IMR-90 (cell line): ENCODE measurements at regions not wholly inside any gene's neighbourhood (a gene's known extent, or its start where the extent isn't known, plus 50 kb on each side); places are given as distances from the start of the nearest gene placed in this dataset.

ENCODE experiments used
- ATAC-seq: fragments of 200-7000 bp; cut with Tn5 transposase; 2 replicates; pipeline ENCODE4 v1.9.1; 2020; ENCODE audit warnings: low read depth, mild to moderate bottlenecking, moderate library complexity
- BruUV-seq: library from RNA; stranded (reverse); fragments of 400-500 nt; replicated peaks from 2 replicates; lab custom pipeline; 2021; lab: Mats Ljungman, UMichigan
- CTCF ChIA-PET: fragments of 300-600 bp; formaldehyde crosslinking; extraction: SDS; loops from one replicate; lab custom pipeline; 2021; ENCODE audit warnings: antibody characterized with exemption; lab: Yijun Ruan, JAX
- POLR2A ChIA-PET: fragments of 300-600 bp; sonication (Branson Sonifier 250); formaldehyde crosslinking; loops from one replicate; lab custom pipeline; 2022; ENCODE audit warnings: antibody characterized with exemption; ENCODE audit not compliant: unreplicated experiment; lab: Charles Lee
- DNase-seq: peaks from one replicate; pipeline ENCODE4 v3.0.0; 2013
- H2AFZ ChIP-seq: replicated peaks from 2 replicates; pipeline ENCODE3; 2013; ENCODE audit warnings: low read length, mild to moderate bottlenecking; ENCODE audit not compliant: poor library complexity
- H2AK5ac ChIP-seq: 2 replicates; pipeline ENCODE4 v1.6.1; 2013; ENCODE audit warnings: low read depth, low read length, inconsistent platforms
- H2AK9ac ChIP-seq: replicated peaks from 2 replicates; pipeline ENCODE3; 2013; ENCODE audit warnings: mild to moderate bottlenecking, low read depth, low read length, moderate library complexity; ENCODE audit not compliant: poor library complexity
- H2BK120ac ChIP-seq: 2 replicates; pipeline ENCODE4 v1.6.1; 2013; ENCODE audit warnings: low read depth, low read length, inconsistent platforms
- H2BK15ac ChIP-seq: 3 replicates; pipeline ENCODE4 v1.6.1; 2013; ENCODE audit warnings: low read depth, low read length, inconsistent platforms
- H2BK20ac ChIP-seq: 2 replicates; pipeline ENCODE4 v1.6.1; 2013; ENCODE audit warnings: low read depth, mild to moderate bottlenecking, inconsistent platforms, low read length, moderate library complexity
- H2BK5ac ChIP-seq: 2 replicates; pipeline ENCODE4 v1.6.1; 2013; ENCODE audit warnings: mild to moderate bottlenecking, low read depth, low read length, inconsistent platforms; ENCODE audit not compliant: poor library complexity, severe bottlenecking
- H3K14ac ChIP-seq: replicated peaks from 2 replicates; pipeline ENCODE4 v1.6.1; 2013; ENCODE audit warnings: low read depth, low read length, inconsistent platforms
- H3K18ac ChIP-seq: 2 replicates; pipeline ENCODE4 v1.6.1; 2013; ENCODE audit warnings: low read depth, low read length, control low read depth
- H3K23ac ChIP-seq: 2 replicates; pipeline ENCODE4 v1.6.1; 2013; ENCODE audit warnings: low read depth, low read length, inconsistent platforms
- H3K27ac ChIP-seq: 2 replicates; pipeline ENCODE4 v1.5.1; 2013; ENCODE audit warnings: mild to moderate bottlenecking, control low read depth, low read length; ENCODE audit not compliant: insufficient read depth
- H3K27me3 ChIP-seq: 2 replicates; pipeline ENCODE4 v1.6.1; 2013; ENCODE audit warnings: low read length; ENCODE audit not compliant: control insufficient read depth, insufficient read depth
- H3K36me3 ChIP-seq: 2 replicates; pipeline ENCODE4 v1.6.1; 2013; ENCODE audit warnings: low read length, mixed read lengths; ENCODE audit not compliant: control insufficient read depth, insufficient read depth
- H3K4ac ChIP-seq: 2 replicates; pipeline ENCODE4 v1.6.1; 2013; ENCODE audit warnings: low read depth, low read length, inconsistent platforms
- H3K4me1 ChIP-seq: 2 replicates; pipeline ENCODE4 v1.6.1; 2013; ENCODE audit warnings: low read length, mixed read lengths; ENCODE audit not compliant: control insufficient read depth, insufficient read depth
- H3K4me2 ChIP-seq: 2 replicates; pipeline ENCODE4 v1.6.1; 2013; ENCODE audit warnings: low read depth, mild to moderate bottlenecking, control low read depth, low read length, moderate library complexity
- H3K4me3 ChIP-seq: 2 replicates; pipeline ENCODE4 v1.5.1; 2013; ENCODE audit warnings: low read depth, mild to moderate bottlenecking, control low read depth, low read length, moderate library complexity; ENCODE audit not compliant: insufficient read depth
- H3K56ac ChIP-seq: 2 replicates; pipeline ENCODE4 v1.6.1; 2013; ENCODE audit warnings: low read length, inconsistent platforms; ENCODE audit not compliant: insufficient read depth; ENCODE audit errors: extremely low read depth
- H3K79me1 ChIP-seq, 2 experiments: 2 replicates each; pipeline ENCODE4 v1.6.1; 2013; ENCODE audit warnings: low read length in 2 of 2, inconsistent platforms in 1 of 2, low read depth in 1 of 2
- H3K9ac ChIP-seq: 2 replicates; pipeline ENCODE4 v1.6.1; 2013; ENCODE audit warnings: low read depth, low read length, control low read depth
- H3K9me1 ChIP-seq: 2 replicates; pipeline ENCODE4 v1.6.1; 2013; ENCODE audit warnings: low read length, inconsistent platforms; ENCODE audit not compliant: insufficient read depth
- H3K9me3 ChIP-seq: 2 replicates; pipeline ENCODE4 v1.6.1; 2013; ENCODE audit warnings: low read length; ENCODE audit not compliant: control insufficient read depth, insufficient read depth
- H4K20me1 ChIP-seq: 2 replicates; pipeline ENCODE4 v1.6.1; 2013; ENCODE audit warnings: low read length, inconsistent platforms; ENCODE audit not compliant: insufficient read depth
- H4K5ac ChIP-seq: 2 replicates; pipeline ENCODE4 v1.6.1; 2013; ENCODE audit warnings: mild to moderate bottlenecking, low read depth, low read length, control low read depth
- H4K8ac ChIP-seq, 2 experiments: 2 replicates each; pipeline ENCODE4 v1.6.1; 2013; ENCODE audit warnings: low read depth in 2 of 2, low read length in 2 of 2, control low read depth in 1 of 2, inconsistent platforms in 1 of 2
- H4K91ac ChIP-seq: 2 replicates; pipeline ENCODE4 v1.6.1; 2013; ENCODE audit warnings: low read depth, low read length, inconsistent platforms; ENCODE audit not compliant: insufficient read depth
- CEBPB ChIP-seq: IDR thresholded peaks from 2 replicates; pipeline ENCODE4 v1.6.1; 2012; ENCODE audit warnings: low read depth, low read length, improper control_type of control experiment
- FOS ChIP-seq: fragments of 150-350 bp; IDR thresholded peaks from 2 replicates; pipeline ENCODE4 v1.6.1; 2016; ENCODE audit warnings: low read depth, low read length
- WGBS, 2 experiments: methylation state at CpG; one replicate each; pipeline versions ENCODE4 v1.1.5 to v1.1.7; 2013; ENCODE audit warnings: missing lambda C conversion rate in 2 of 2; ENCODE audit not compliant: insufficient read length in 1 of 2; ENCODE audit errors: extremely low coverage in 2 of 2; 5-methylcytosine and 5-hydroxymethylcytosine counted together
- dilution Hi-C: fragments of 300-500 bp; cut with HindIII; formaldehyde crosslinking; loops from one replicate; pipeline ENCODE4 v1.14.3; 2018; ENCODE audit warnings: low sequenced_read_pairs; ENCODE audit not compliant: unreplicated experiment
- in situ Hi-C: fragments of 300-500 bp; cut with MboI; formaldehyde crosslinking; loops from 3 replicates; pipeline ENCODE4 v1.14.3; 2019; ENCODE audit warnings: low sequenced_read_pairs, inconsistent platforms, mixed read lengths
- intact Hi-C: fragments of 100-400 bp; cut with micrococcal nuclease; formaldehyde crosslinking; loops from 2 replicates; pipeline ENCODE4 v1.10.0; 2022

DNA sequence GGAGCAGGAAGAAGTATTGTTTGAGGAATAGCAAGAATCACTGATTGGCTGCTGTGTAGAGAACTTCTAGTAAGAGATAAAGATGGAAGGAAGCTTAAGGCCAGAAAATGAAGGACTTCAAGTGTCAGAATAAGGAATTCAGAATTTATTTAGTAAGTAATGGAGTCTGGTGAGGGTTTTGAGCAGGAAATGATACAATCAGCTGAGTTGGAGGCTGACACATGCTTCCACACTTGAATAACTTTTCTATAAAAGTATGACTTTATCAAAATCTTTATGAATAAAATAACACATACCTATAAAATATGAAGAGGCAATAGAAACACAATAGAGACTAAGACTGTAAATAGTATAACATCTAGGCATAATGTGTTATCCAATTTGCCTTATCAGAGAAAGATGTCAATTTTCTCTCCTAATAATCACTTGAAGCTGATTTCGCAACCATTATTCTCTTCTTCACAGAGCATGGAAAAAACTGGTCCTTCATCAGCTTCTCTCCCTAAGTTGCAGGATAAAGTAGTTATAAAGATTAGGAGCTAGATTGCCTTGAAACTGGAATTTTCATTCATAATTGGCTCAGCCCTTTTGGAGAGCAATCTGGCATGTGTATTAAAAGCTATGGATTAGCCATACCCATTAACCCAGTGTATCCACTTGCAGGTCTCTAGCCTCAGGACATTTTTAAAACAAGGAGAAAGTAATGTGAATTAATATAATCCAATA lies 143.4 kb downstream of the ZNF608 start:
- dilution Hi-C loops = no loop called here
- no peak for DNase-seq

More for the DNA sequence above, 143.4 kb downstream of the ZNF608 start:
- Histone ChIP-seq H4K91ac (no peak overlapping the region), H4K5ac (no peak overlapping the region), H3K56ac (no peak overlapping the region), H4K8ac (no peak overlapping the region), H3K9me3 (no peaks in the 10 kb centered on the region), H2AK9ac (no peak overlapping the region), H4K20me1 (no peaks in the 10 kb centered on the region), H3K18ac (no peak overlapping the region), H3K4ac (no peak overlapping the region), H2BK20ac (no peak overlapping the region), H2BK5ac (no peak overlapping the region), H3K36me3 (no peaks in the 10 kb centered on the region), H3K4me3 (no peak overlapping the region), H3K23ac (no peak overlapping the region), H3K9me1 (no peaks in the 10 kb centered on the region), H2BK15ac (no peak overlapping the region), H3K79me1 (no peaks in the 10 kb centered on the region), H3K14ac (no peak overlapping the region), H3K9ac (no peak overlapping the region), H3K4me1 (peaks cover 6% of the 10 kb centered on the region; the same call in 1 of the 2 replicates), H2AK5ac (no peak overlapping the region), H2AFZ (no peak overlapping the region), H3K27ac (no peak overlapping the region), H3K4me2 (no peak overlapping the region), H2BK120ac (no peak overlapping the region), H3K27me3 (peaks cover 4% of the 10 kb centered on the region; the same call in 1 of the 2 replicates)
- BruUV-seq = no TSS peak
- TF ChIP-seq CEBPB (peak; percentile 90), FOS (no peak)
- ChIA-PET CTCF (interaction anchor here (1.2 kb wide), 1 partner anchor 58 kb away, joined by 3 read pairs; no protein-coding TSS in a partner anchor), POLR2A (interaction anchor here (0.5 kb wide), 1 partner anchor 73 kb away, joined by 6 read pairs; no protein-coding TSS in a partner anchor)
- intact Hi-C loops (no loop called here), in situ Hi-C loops (no loop called here)
- ATAC-seq = no peak
- WGBS, 2 experiments = no CpG with 5 or more reads among the region's 1 CpG
